ENCODE measurements at regions not wholly inside any gene's neighbourhood (a gene's known extent, or its start where the extent isn't known, plus 50 kb on each side); places are given as distances from the start of the nearest gene placed in this dataset.

DNA sequence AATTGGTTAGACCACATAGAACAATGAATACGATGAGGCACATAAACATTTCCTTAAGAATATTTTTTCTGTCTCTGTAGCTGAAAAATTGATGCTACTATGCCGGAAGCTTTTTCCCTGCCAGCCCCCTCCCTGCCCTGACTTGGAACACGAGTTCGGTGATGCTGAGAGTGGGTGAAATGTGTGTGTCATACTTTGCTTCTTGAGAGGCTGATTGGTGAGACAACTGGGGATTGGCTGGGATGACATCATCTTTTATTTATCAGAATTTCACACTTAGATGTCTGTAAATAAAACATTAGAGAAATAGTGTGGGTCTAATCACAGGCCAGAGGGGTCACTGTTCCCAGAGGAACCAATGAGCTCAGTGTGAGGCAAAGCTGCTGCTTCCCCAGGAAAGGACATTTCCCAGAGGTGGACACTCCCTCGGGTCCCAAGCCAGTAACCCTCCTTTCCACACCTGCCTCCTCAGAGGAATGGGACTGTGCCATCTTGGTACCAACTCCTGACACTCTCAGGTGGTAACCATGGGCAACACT, 195.4 kb upstream of the C1orf174 start:
- TF ChIP-seq FOXM1 (IDR thresholded peaks at IDR 0.05; ENCODE audit: borderline replicate concordance, low read depth): no peak
- TF ChIP-seq, protein P1, sequence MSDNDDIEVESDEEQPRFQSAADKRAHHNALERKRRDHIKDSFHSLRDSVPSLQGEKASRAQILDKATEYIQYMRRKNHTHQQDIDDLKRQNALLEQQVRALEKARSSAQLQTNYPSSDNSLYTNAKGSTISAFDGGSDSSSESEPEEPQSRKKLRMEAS (IDR thresholded peaks at IDR 0.05): no peak
- TF ChIP-seq, protein P2, sequence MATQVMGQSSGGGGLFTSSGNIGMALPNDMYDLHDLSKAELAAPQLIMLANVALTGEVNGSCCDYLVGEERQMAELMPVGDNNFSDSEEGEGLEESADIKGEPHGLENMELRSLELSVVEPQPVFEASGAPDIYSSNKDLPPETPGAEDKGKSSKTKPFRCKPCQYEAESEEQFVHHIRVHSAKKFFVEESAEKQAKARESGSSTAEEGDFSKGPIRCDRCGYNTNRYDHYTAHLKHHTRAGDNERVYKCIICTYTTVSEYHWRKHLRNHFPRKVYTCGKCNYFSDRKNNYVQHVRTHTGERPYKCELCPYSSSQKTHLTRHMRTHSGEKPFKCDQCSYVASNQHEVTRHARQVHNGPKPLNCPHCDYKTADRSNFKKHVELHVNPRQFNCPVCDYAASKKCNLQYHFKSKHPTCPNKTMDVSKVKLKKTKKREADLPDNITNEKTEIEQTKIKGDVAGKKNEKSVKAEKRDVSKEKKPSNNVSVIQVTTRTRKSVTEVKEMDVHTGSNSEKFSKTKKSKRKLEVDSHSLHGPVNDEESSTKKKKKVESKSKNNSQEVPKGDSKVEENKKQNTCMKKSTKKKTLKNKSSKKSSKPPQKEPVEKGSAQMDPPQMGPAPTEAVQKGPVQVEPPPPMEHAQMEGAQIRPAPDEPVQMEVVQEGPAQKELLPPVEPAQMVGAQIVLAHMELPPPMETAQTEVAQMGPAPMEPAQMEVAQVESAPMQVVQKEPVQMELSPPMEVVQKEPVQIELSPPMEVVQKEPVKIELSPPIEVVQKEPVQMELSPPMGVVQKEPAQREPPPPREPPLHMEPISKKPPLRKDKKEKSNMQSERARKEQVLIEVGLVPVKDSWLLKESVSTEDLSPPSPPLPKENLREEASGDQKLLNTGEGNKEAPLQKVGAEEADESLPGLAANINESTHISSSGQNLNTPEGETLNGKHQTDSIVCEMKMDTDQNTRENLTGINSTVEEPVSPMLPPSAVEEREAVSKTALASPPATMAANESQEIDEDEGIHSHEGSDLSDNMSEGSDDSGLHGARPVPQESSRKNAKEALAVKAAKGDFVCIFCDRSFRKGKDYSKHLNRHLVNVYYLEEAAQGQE (IDR thresholded peaks at IDR 0.05; ENCODE audit: low read depth): no peak
- TF ChIP-seq YY1 (IDR thresholded peaks at IDR 0.05; ENCODE audit: low read depth): no peak
- TF ChIP-seq ZBTB7A (IDR thresholded peaks at IDR 0.05; ENCODE audit: low read depth): no peak
- TF ChIP-seq CEBPB (IDR thresholded peaks at IDR 0.05): no peak
- TF ChIP-seq TCF12 (IDR thresholded peaks at IDR 0.05; ENCODE audit: low read depth): no peak

DNA sequence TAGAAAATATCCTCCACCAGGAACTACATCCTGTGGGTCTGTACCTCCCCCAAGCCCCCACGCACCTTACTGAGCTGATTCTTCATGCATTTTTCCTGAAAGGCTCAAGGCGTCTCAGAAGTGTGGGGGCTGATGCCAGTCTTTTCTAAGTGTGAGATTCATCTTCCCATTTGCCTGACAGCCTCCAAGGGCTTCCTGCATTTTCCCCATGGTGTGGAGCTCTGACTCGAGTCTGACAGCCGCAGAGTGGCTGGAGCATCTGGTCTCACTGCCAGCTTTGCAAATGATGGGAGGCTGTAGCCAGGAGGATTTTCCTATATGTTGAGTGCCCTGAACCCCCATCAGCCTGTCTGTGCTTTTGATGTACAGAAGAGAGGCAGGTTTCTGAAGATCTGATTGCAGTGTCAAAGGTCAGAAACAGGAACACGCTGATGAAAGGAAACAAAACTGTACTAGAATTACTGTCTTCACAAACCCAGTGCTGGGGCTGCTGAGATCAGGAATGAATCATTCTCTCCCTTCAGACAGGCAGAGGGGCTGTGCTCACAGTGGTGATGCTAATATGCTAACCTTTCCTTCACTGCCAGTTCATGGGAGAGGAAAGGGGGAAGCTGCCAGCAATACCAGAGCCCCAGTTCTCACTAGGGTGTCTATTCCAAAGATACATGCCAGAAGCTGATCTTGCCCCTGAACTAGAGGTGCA, 201.5 kb upstream of the C1orf174 start:
- TF ChIP-seq CEBPB (IDR thresholded peaks at IDR 0.05) (no peak), YY1 (IDR thresholded peaks at IDR 0.05; ENCODE audit: low read depth) (no peak)
- TF ChIP-seq, protein P1 (IDR thresholded peaks at IDR 0.05): no peak

GRCh38 chr1:4105300-4105880, 205.3 kb upstream of the C1orf174 start:
- TF ChIP-seq RAD21 (IDR thresholded peaks at IDR 0.05; ENCODE audit: low read depth): no peak
- no peak for TF ChIP-seq NFIC (IDR thresholded peaks at IDR 0.05)
- TF ChIP-seq, protein P2 (IDR thresholded peaks at IDR 0.05; ENCODE audit: low read depth): no peak

GRCh38 chr1:4106731-4107130, 206.7 kb upstream of the C1orf174 start:
- TF ChIP-seq RAD21 (IDR thresholded peaks at IDR 0.05; ENCODE audit: low read depth) (no peak), TCF12 (IDR thresholded peaks at IDR 0.05; ENCODE audit: low read depth) (no peak), CREB1 (IDR thresholded peaks at IDR 0.05; ENCODE audit: low read depth) (no peak), ZBTB7A (IDR thresholded peaks at IDR 0.05; ENCODE audit: low read depth) (no peak), TAF1 (IDR thresholded peaks at IDR 0.05; ENCODE audit: low read depth) (no peak), EGR1 (IDR thresholded peaks at IDR 0.05) (no peak), CEBPB (IDR thresholded peaks at IDR 0.05) (no peak), EP300 (IDR thresholded peaks at IDR 0.05; ENCODE audit: borderline replicate concordance) (no peak)
- TF ChIP-seq, protein P1 (IDR thresholded peaks at IDR 0.05): no peak
- TF ChIP-seq, protein P2 (IDR thresholded peaks at IDR 0.05; ENCODE audit: low read depth): no peak

GRCh38 chr1:4107291-4107690, 207.2 kb upstream of the C1orf174 start:
- no peak for TF ChIP-seq TAF1 (IDR thresholded peaks at IDR 0.05; ENCODE audit: low read depth)
- no peak for TF ChIP-seq FOXM1 (IDR thresholded peaks at IDR 0.05; ENCODE audit: borderline replicate concordance, low read depth)
- no peak for TF ChIP-seq EP300 (IDR thresholded peaks at IDR 0.05; ENCODE audit: borderline replicate concordance)
- no peak for TF ChIP-seq YY1 (IDR thresholded peaks at IDR 0.05; ENCODE audit: low read depth)
- TF ChIP-seq EGR1 (IDR thresholded peaks at IDR 0.05): no peak

DNA sequence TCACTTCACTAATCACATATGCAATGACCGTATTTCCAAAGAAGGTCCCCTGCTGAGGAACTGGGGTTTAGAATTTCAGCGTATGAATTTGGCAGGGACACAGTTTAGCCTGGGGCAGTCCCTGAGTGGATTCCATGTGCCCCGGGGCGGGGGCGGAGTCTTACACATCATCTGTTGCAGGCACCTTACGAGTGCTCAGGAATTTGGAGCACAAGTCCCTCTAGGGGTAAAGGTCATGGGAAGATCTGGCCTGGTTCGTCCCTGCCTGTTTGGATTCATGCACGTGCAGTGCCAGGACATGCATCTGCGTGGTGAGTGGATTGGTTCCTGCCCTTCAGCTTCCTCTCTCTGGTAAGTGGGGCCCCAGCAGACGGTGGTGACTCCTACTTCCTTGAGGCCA, 208.3 kb upstream of the C1orf174 start:
- no peak for TF ChIP-seq FOXM1 (IDR thresholded peaks at IDR 0.05; ENCODE audit: borderline replicate concordance, low read depth)
- no peak for TF ChIP-seq EGR1 (IDR thresholded peaks at IDR 0.05)
- TF ChIP-seq TEAD4 (IDR thresholded peaks at IDR 0.05): no peak
- TF ChIP-seq EP300 (IDR thresholded peaks at IDR 0.05; ENCODE audit: borderline replicate concordance): no peak
- no peak for TF ChIP-seq TAF1 (IDR thresholded peaks at IDR 0.05; ENCODE audit: low read depth)
- no peak for TF ChIP-seq TCF12 (IDR thresholded peaks at IDR 0.05; ENCODE audit: low read depth)
- no peak for TF ChIP-seq NFIC (IDR thresholded peaks at IDR 0.05)
- no peak for TF ChIP-seq ZBTB7A (IDR thresholded peaks at IDR 0.05; ENCODE audit: low read depth)
- no peak for TF ChIP-seq RAD21 (IDR thresholded peaks at IDR 0.05; ENCODE audit: low read depth)
- no peak for TF ChIP-seq CREB1 (IDR thresholded peaks at IDR 0.05; ENCODE audit: low read depth)
- no peak for TF ChIP-seq CEBPB (IDR thresholded peaks at IDR 0.05)
- TF ChIP-seq, protein P2 (IDR thresholded peaks at IDR 0.05; ENCODE audit: low read depth): no peak
- no peak for TF ChIP-seq YY1 (IDR thresholded peaks at IDR 0.05; ENCODE audit: low read depth)
- TF ChIP-seq, protein P3, sequence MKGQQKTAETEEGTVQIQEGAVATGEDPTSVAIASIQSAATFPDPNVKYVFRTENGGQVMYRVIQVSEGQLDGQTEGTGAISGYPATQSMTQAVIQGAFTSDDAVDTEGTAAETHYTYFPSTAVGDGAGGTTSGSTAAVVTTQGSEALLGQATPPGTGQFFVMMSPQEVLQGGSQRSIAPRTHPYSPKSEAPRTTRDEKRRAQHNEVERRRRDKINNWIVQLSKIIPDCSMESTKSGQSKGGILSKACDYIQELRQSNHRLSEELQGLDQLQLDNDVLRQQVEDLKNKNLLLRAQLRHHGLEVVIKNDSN (IDR thresholded peaks at IDR 0.05): no peak
- TF ChIP-seq, protein P1 (IDR thresholded peaks at IDR 0.05): no peak

Measured in Ishikawa (cell line).